ENCODE measurements at regions not wholly inside any gene's neighbourhood (a gene's known extent, or its start where the extent isn't known, plus 50 kb on each side); places are given as distances from the start of the nearest gene placed in this dataset.

- TF ChIP-seq CTCF (IDR thresholded peaks at IDR 0.05) (no peak), POLR2A (IDR thresholded peaks at IDR 0.05) (no peak)
Observed at GRCh38 chr2:52335727-52336126, 1303.8 kb upstream of the NRXN1 start.

Measured in right lobe of liver (tissue), 4 donors.